Tibial nerve (tissue), 4 donors: ENCODE measurements at regions not wholly inside any gene's neighbourhood (a gene's known extent, or its start where the extent isn't known, plus 50 kb on each side); places are given as distances from the start of the nearest gene placed in this dataset.

Experiments
- CTCF ChIP-seq, 5 experiments: fragments of 200-600 bp in 3 of 5; fragments of 450-650 bp in 2 of 5; sonication (generic) in 3 of 5; IDR thresholded peaks; one replicate each; pipeline ENCODE4 v1.5.1; 2016 to 2019; ENCODE audit warnings: antibody characterized with exemption in 5 of 5, mild to moderate bottlenecking in 3 of 5, moderate library complexity in 2 of 5
- EP300 ChIP-seq, 2 donors: sonication (generic); formaldehyde crosslinking; IDR thresholded peaks; one replicate each; pipeline ENCODE4 v1.6.1; 2017; ENCODE audit warnings: antibody characterized with exemption in 2 of 2, mild to moderate bottlenecking in 1 of 2
- POLR2A ChIP-seq, 2 donors: fragments of 450-650 bp; IDR thresholded peaks; one replicate each; pipeline ENCODE4 v1.6.1; 2017; ENCODE audit warnings: antibody characterized with exemption in 2 of 2, mild to moderate bottlenecking in 2 of 2, moderate library complexity in 2 of 2

GRCh38 chr14:101330416-101331140 is 230.7 kb upstream of the DIO3 start:
- TF ChIP-seq POLR2A (IDR thresholded peaks at IDR 0.05) (no peak), EP300 (IDR thresholded peaks at IDR 0.05) (no peak), CTCF (IDR thresholded peaks at IDR 0.05) (no peak)
